Choroid plexus epithelial cell (primary cell): ENCODE measurements at regions not wholly inside any gene's neighbourhood (a gene's known extent, or its start where the extent isn't known, plus 50 kb on each side); places are given as distances from the start of the nearest gene placed in this dataset.
A peak's percentile ranks its signal among the peaks of the same experiment; 100 is the strongest.

ENCODE experiments used
- DNase-seq: peaks from one replicate; pipeline ENCODE4 v3.0.0-alpha.2; 2010; ENCODE audit warnings: low read depth
- H3K4me3 ChIP-seq: 2 replicates; pipeline ENCODE4 v1.5.1; 2011; ENCODE audit warnings: low read depth, mild to moderate bottlenecking, control low read depth, low read length, moderate library complexity
- TF ChIP-seq, protein P1 (sequence below): conservative IDR thresholded peaks from 2 replicates; pipeline ENCODE4 v1.5.1; 2011; ENCODE audit warnings: low read depth, mild to moderate bottlenecking, control low read depth, inconsistent platforms, low read length, moderate library complexity

DNA sequence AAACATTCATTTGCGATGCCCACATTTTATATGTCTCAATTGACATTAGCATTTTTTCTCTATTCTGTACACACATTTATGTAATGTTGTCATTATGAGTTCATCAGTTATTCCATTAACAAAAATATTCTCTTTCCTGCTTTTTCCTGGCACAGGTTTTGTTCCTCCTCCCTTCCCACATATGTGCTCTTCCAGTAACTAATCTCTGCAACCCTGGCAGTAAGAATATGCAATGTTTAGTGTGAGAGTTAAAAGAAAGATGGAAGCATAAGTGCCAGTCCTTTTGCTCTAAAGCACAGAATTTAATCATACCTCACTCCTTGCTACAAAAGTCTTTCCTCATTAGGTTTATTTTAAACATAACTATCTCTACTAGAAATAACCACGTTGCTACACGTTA lies 155.8 kb upstream of the ERBB4 start:
- TF ChIP-seq, protein P1, sequence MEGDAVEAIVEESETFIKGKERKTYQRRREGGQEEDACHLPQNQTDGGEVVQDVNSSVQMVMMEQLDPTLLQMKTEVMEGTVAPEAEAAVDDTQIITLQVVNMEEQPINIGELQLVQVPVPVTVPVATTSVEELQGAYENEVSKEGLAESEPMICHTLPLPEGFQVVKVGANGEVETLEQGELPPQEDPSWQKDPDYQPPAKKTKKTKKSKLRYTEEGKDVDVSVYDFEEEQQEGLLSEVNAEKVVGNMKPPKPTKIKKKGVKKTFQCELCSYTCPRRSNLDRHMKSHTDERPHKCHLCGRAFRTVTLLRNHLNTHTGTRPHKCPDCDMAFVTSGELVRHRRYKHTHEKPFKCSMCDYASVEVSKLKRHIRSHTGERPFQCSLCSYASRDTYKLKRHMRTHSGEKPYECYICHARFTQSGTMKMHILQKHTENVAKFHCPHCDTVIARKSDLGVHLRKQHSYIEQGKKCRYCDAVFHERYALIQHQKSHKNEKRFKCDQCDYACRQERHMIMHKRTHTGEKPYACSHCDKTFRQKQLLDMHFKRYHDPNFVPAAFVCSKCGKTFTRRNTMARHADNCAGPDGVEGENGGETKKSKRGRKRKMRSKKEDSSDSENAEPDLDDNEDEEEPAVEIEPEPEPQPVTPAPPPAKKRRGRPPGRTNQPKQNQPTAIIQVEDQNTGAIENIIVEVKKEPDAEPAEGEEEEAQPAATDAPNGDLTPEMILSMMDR, result no peak
- H3K4me3 ChIP-seq, result no peak overlapping the region
- DNase-seq, result no peak

DNA sequence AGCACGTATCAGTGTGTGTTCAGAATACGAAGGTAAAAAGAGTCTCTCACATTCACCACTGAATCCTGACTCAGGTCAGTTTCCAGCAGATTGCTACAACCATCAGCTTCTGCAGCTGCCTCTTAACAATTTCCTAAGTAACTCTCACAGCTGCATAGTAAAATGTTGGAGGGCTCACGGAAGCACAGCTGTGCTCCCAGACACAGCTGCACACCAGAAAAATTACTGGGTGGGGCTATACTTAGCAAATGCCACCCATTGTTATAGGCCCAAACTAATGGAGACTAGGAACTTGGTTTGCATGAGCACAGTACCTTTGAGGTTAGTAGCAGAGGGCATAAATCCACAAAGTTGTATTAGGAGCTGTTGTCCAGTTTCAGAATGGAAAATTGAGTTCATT lies 153.9 kb upstream of the ERBB4 start:
- H3K4me3 ChIP-seq, result no peak overlapping the region
- TF ChIP-seq, protein P1, result no peak
- no peak for DNase-seq

DNA sequence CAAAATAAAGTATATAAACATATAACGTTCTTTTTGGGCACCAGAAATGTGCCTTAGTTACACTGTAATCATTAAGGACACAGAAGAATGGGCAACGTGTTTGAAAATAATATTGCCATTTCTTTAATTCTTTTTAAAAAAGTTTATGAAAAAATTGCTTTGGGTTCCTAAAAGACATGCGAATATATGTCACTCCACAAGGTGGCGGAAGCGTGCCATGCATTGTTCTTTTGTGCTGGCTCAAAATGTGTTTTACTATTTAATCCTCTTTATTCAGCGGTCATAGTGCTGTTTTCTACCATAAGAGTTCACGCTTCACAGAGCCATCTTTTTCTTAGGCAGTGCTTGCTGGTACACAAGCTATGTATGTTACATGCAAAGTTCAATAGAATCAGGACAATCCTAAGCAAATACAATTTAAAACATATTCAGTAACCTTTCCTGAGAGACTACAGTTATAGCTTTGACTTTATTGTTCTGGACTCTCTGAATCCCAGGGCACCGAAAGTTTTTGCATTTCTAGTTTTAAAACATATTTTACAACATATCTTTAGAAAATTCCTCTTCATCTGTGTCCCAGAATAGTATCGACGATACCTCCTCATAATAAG lies 147.8 kb upstream of the ERBB4 start:
- TF ChIP-seq, protein P1, result peak; percentile 87
- H3K4me3 ChIP-seq, result no peak overlapping the region
- DNase-seq, result peak; percentile 84

DNA sequence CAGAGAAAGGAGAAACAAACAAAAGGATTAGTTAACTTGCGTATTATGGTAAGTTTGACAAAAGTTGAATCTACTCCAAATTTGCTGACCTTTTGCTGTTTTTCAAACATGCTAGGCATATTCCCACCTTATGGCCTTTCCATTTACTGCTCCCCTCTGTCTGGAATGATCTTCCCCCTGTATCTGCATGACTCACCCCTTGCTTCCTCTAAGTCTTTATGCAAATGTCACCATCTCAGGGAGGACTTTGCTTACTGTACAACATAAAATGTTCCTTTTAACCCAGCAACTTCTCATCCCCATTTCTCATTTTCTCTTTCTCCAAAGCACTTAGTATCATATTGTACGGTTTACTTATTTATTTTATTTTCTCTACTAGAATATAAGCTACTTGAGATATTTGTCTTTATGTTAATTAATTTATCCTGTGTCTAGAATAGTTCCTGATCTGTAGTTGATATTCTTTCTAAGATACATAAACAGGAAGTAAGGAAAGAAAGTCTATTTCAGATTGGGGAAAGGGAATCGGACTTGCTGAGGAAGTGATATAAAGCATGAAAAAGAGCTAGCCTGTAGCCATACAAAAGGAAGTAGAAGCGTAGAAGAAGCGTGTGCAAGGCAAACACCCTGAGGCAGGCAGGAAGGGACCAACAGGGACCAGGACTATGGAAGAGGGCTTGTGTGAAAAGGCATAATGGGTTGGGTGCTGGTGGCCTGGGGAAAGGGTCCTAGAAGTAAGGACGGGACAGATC lies 144.9 kb upstream of the ERBB4 start:
- TF ChIP-seq, protein P1, result no peak
- DNase-seq, result peak; percentile 48
- H3K4me3 ChIP-seq, result no peak overlapping the region

DNA sequence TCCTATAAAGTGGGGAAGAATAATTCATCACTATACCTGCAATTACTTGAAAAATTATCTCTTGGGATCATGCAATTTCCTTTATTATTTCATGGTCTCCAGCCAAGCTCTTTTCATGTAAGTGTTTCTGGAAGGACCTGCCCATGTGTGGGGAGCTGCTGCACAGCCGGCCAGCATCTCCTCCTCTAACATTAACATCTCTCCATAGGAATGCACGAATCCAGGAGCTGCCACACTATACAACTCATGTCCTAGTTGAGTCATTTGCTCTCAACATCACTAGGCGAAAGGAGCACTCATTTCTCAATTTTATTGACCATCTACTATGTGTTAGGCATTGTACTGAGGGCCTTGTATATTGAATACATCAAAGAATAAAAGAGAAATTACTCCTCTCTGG lies 144.3 kb upstream of the ERBB4 start:
- no peak overlapping the region for H3K4me3 ChIP-seq
- TF ChIP-seq, protein P1, result no peak
- no peak for DNase-seq

DNA sequence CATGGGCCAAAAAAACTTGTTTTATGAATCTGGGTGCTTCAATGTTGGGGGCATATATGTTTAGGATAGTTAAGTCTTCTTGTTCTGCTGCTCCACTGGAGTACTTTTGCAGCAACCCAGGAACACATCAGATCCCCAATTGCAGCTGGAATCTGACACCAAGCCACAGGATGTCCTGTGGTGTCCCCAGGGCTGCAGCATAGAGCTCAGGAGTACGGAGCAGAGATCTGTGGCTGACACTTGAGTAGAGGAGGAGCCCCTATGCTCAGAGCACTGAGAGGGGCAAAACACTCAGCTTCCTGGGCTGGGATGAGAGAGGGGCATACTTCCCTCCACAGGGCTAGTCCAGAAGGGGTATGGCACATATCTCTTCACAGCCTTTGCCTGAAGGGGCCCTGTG lies 138.9 kb upstream of the ERBB4 start:
- DNase-seq, result no peak
- TF ChIP-seq, protein P1, result no peak
- H3K4me3 ChIP-seq, result no peak overlapping the region

DNA sequence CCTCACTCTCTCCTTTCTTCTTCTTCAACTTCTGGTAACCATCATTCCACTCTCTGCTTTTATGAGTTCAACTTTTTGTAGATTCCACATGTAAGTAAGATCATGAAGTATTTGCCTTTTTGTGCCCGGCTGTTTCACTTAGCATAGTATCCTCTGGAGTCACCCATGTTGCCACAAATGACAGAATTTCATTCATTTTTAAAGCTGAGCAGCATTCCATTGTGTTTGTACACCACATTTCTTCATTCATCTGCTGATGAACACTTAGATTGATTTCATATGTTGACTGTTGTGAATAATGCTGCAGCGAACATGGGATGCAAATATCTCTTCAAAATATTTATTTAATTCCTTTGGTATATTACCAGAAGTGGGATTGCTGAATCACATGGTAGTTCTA lies 133.6 kb upstream of the ERBB4 start:
- no peak for DNase-seq
- H3K4me3 ChIP-seq, result no peak overlapping the region
- TF ChIP-seq, protein P1, result no peak
